H9 (cell line): ENCODE measurements at regions not wholly inside any gene's neighbourhood (a gene's known extent, or its start where the extent isn't known, plus 50 kb on each side); places are given as distances from the start of the nearest gene placed in this dataset.

Experiments used
- DNase-seq: peaks from one replicate; pipeline ENCODE4 v3.0.0-alpha.2; 2017
- H2AFZ ChIP-seq: one replicate; pipeline ENCODE4 v1.6.1; 2013; ENCODE audit warnings: mild to moderate bottlenecking, low read length, control low read depth, moderate library complexity
- H2AK5ac ChIP-seq: 2 replicates; pipeline ENCODE4 v1.6.1; 2013; ENCODE audit warnings: low read length, control low read depth, mixed read lengths; ENCODE audit not compliant: insufficient read length
- H2BK120ac ChIP-seq: one replicate; pipeline ENCODE4 v1.6.1; 2013; ENCODE audit warnings: low read depth, mild to moderate bottlenecking, low read length, control low read depth, inconsistent platforms; ENCODE audit not compliant: poor library complexity, severe bottlenecking
- H2BK12ac ChIP-seq: 2 replicates; pipeline ENCODE4 v1.6.1; 2013; ENCODE audit warnings: low read length, control low read depth, mixed read lengths, low read depth; ENCODE audit not compliant: insufficient read length
- H2BK15ac ChIP-seq: 2 replicates; pipeline ENCODE4 v1.6.1; 2013; ENCODE audit warnings: low read depth, low read length, control low read depth
- H2BK20ac ChIP-seq: one replicate; pipeline ENCODE4 v1.6.1; 2013; ENCODE audit warnings: low read depth, mild to moderate bottlenecking, low read length, control low read depth, inconsistent platforms; ENCODE audit not compliant: poor library complexity, severe bottlenecking
- H2BK5ac ChIP-seq: 2 replicates; pipeline ENCODE4 v1.6.1; 2013; ENCODE audit warnings: low read length, control low read depth, mixed read lengths; ENCODE audit not compliant: insufficient read length
- H3K14ac ChIP-seq: 2 replicates; pipeline ENCODE4 v1.6.1; 2013; ENCODE audit warnings: low read length, control low read depth; ENCODE audit not compliant: insufficient read depth
- H3K18ac ChIP-seq: 2 replicates; pipeline ENCODE4 v1.6.1; 2013; ENCODE audit warnings: low read depth, mild to moderate bottlenecking, mixed read lengths, low read length, control low read depth; ENCODE audit not compliant: insufficient read length
- H3K23ac ChIP-seq: 2 replicates; pipeline ENCODE4 v1.6.1; 2013; ENCODE audit warnings: low read length, control low read depth, mixed read lengths, low read depth; ENCODE audit not compliant: insufficient read length
- H3K23me2 ChIP-seq: 2 replicates; pipeline ENCODE4 v1.6.1; 2013; ENCODE audit warnings: low read depth, mild to moderate bottlenecking, mixed read lengths, low read length, control low read depth; ENCODE audit not compliant: insufficient read length, poor library complexity, severe bottlenecking
- H3K27ac ChIP-seq: 2 replicates; pipeline ENCODE4 v1.5.1; 2013; ENCODE audit warnings: low read length, control low read depth, mixed read lengths, low read depth; ENCODE audit not compliant: insufficient read length
- H3K27me3 ChIP-seq: 2 replicates; pipeline ENCODE4 v1.6.1; 2013; ENCODE audit warnings: low read length, control low read depth, inconsistent platforms; ENCODE audit not compliant: insufficient read depth
- H3K4ac ChIP-seq: 2 replicates; pipeline ENCODE4 v1.6.1; 2013; ENCODE audit warnings: low read depth, mild to moderate bottlenecking, control low read depth, inconsistent platforms, low read length, moderate library complexity
- H3K4me1 ChIP-seq: 2 replicates; pipeline ENCODE4 v1.6.1; 2013; ENCODE audit warnings: low read length, control low read depth, inconsistent platforms; ENCODE audit not compliant: insufficient read depth
- H3K4me2 ChIP-seq: 2 replicates; pipeline ENCODE4 v1.6.1; 2013; ENCODE audit warnings: low read length, control low read depth, mixed read lengths; ENCODE audit not compliant: insufficient read length, insufficient read depth
- H3K56ac ChIP-seq: 2 replicates; pipeline ENCODE4 v1.6.1; 2013; ENCODE audit warnings: low read depth, mild to moderate bottlenecking, mixed read lengths, low read length, control low read depth; ENCODE audit not compliant: insufficient read length
- H3K79me1 ChIP-seq: 2 replicates; pipeline ENCODE4 v1.6.1; 2013; ENCODE audit warnings: low read depth, mild to moderate bottlenecking, moderate library complexity, low read length, control low read depth, inconsistent platforms; ENCODE audit not compliant: insufficient read depth, poor library complexity, severe bottlenecking
- H3K79me2 ChIP-seq: 2 replicates; pipeline ENCODE4 v1.6.1; 2013; ENCODE audit warnings: low read length, control low read depth, inconsistent platforms; ENCODE audit not compliant: insufficient read depth
- H3K9ac ChIP-seq: 2 replicates; pipeline ENCODE4 v1.6.1; 2013; ENCODE audit warnings: low read length, control low read depth, mixed read lengths; ENCODE audit not compliant: insufficient read length; ENCODE audit errors: extremely low read depth
- H3K9me3 ChIP-seq: one replicate; pipeline ENCODE4 v1.6.1; 2013; ENCODE audit warnings: low read depth, low read length, inconsistent platforms; ENCODE audit not compliant: control insufficient read depth
- H3T11ph ChIP-seq: one replicate; pipeline ENCODE4 v1.6.1; 2013; ENCODE audit warnings: mild to moderate bottlenecking, low read length, control low read depth, inconsistent platforms
- H4K20me1 ChIP-seq: one replicate; pipeline ENCODE4 v1.6.1; 2013; ENCODE audit not compliant: control insufficient read depth, insufficient read length, insufficient read depth
- H4K5ac ChIP-seq: 2 replicates; pipeline ENCODE4 v1.6.1; 2013; ENCODE audit warnings: low read depth, mild to moderate bottlenecking, mixed read lengths, low read length, control low read depth; ENCODE audit not compliant: insufficient read length
- H4K8ac ChIP-seq: replicated peaks from 2 replicates; pipeline ENCODE4 v1.6.1; 2013; ENCODE audit warnings: low read length, control low read depth, mixed read lengths, low read depth; ENCODE audit not compliant: insufficient read length
- H4K91ac ChIP-seq: 2 replicates; pipeline ENCODE4 v1.6.1; 2013; ENCODE audit warnings: low read depth, mild to moderate bottlenecking, moderate library complexity, mixed read lengths, low read length, control low read depth; ENCODE audit not compliant: insufficient read length
- H3K27ac Mint-ChIP-seq, 3 experiments: 2 replicates in 2 of 3; 3 replicates in 1 of 3; pipeline ENCODE4 v1.8.0; 2020 to 2021; ENCODE audit warnings: mixed read lengths in 3 of 3, mild to moderate bottlenecking in 1 of 3, moderate library complexity in 1 of 3
- H3K27me3 Mint-ChIP-seq: 2 replicates; pipeline ENCODE4 v1.8.0; 2021; ENCODE audit warnings: low read depth, mild to moderate bottlenecking, moderate library complexity, mixed read lengths
- H3K36me3 Mint-ChIP-seq, 3 experiments: 2 replicates in 2 of 3; 3 replicates in 1 of 3; pipeline ENCODE4 v1.8.0; 2020 to 2021; ENCODE audit warnings: low read depth in 3 of 3, mixed read lengths in 3 of 3; ENCODE audit not compliant: insufficient read depth in 1 of 3
- H3K4me1 Mint-ChIP-seq, 2 experiments: 2 replicates each; pipeline ENCODE4 v1.8.0; 2020; ENCODE audit warnings: mixed read lengths in 2 of 2
- H3K4me3 Mint-ChIP-seq, 2 experiments: 2 replicates in 1 of 2; 3 replicates in 1 of 2; pipeline ENCODE4 v1.8.0; 2020 to 2021; ENCODE audit warnings: mild to moderate bottlenecking in 2 of 2, mixed read lengths in 2 of 2, moderate library complexity in 1 of 2
- H3K9me3 Mint-ChIP-seq, 2 experiments: 2 replicates in 1 of 2; 3 replicates in 1 of 2; pipeline ENCODE4 v1.8.0; 2020; ENCODE audit warnings: mild to moderate bottlenecking in 2 of 2, mixed read lengths in 2 of 2, moderate library complexity in 1 of 2
- WGBS: extraction: QIAGEN DNeasy Blood & Tissue Kit; methylation state at CpG from one replicate; pipeline ENCODE4 v1.1.7; 2013; ENCODE audit warnings: missing lambda C conversion rate, low lambda C conversion rate, mixed read lengths; ENCODE audit not compliant: insufficient read length; ENCODE audit errors: extremely low coverage; 5-methylcytosine and 5-hydroxymethylcytosine counted together
- TF ChIP-seq, protein P1 (sequence below): fragments of 200-600 bp; sonication (generic); conservative IDR thresholded peaks from 3 replicates; pipeline ENCODE4 v1.8.0; 2021; ENCODE audit warnings: antibody characterized with exemption, mild to moderate bottlenecking

DNA sequence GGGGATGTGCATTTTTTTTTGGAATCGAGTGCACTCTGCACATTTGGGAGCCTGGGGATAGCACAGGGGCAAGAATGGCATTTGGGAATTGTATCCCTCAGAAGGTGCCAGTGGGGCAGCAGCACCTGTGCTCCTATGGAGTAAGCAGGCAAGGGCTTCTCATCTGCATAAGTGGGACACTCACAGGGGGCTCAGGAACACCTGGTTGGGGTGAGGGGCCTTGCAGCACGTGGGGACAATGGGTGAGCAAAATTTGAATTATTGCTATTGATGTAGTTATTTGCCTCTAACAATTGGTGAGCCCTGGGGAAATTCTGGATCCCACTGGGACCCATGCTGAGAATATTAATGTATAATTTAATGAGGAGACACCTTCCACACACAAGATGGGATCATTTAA, 274.2 kb downstream of the TTC6 start:
- Histone ChIP-seq H3K18ac (no peak overlapping the region), H3T11ph (no peak overlapping the region), H3K9ac (no peak overlapping the region), H3K14ac (no peak overlapping the region), H2BK20ac (no peak overlapping the region), H4K91ac (no peak overlapping the region), H3K4me1 (no peaks in the 10 kb centered on the region), H4K8ac (no peak overlapping the region), H4K5ac (no peak overlapping the region), H3K23me2 (peaks cover 3% of the 10 kb centered on the region), H3K23ac (no peak overlapping the region), H3K4ac (no peak overlapping the region), H2BK15ac (no peak overlapping the region), H3K9me3 (no peaks in the 10 kb centered on the region), H3K4me2 (no peak overlapping the region), H2BK12ac (no peak overlapping the region), H4K20me1 (no peaks in the 10 kb centered on the region), H2BK5ac (no peak overlapping the region), H3K27ac (no peak overlapping the region), H2AK5ac (no peak overlapping the region), H3K56ac (no peak overlapping the region), H2BK120ac (no peak overlapping the region), H3K27me3 (no peaks in the 10 kb centered on the region), H2AFZ (no peak overlapping the region), H3K79me1 (no peaks in the 10 kb centered on the region), H3K79me2 (no peaks in the 10 kb centered on the region)
- WGBS: no CpG with 5 or more reads among the region's 2 CpGs
- TF ChIP-seq, protein P1, sequence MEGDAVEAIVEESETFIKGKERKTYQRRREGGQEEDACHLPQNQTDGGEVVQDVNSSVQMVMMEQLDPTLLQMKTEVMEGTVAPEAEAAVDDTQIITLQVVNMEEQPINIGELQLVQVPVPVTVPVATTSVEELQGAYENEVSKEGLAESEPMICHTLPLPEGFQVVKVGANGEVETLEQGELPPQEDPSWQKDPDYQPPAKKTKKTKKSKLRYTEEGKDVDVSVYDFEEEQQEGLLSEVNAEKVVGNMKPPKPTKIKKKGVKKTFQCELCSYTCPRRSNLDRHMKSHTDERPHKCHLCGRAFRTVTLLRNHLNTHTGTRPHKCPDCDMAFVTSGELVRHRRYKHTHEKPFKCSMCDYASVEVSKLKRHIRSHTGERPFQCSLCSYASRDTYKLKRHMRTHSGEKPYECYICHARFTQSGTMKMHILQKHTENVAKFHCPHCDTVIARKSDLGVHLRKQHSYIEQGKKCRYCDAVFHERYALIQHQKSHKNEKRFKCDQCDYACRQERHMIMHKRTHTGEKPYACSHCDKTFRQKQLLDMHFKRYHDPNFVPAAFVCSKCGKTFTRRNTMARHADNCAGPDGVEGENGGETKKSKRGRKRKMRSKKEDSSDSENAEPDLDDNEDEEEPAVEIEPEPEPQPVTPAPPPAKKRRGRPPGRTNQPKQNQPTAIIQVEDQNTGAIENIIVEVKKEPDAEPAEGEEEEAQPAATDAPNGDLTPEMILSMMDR: no peak
- peaks cover 1% of the 10 kb centered on the region for H3K27me3 Mint-ChIP-seq
- peaks cover 3% of the 10 kb centered on the region in 2 experiments; a peak in 2 of 5 replicates for H3K9me3 Mint-ChIP-seq
- no peak overlapping the region for H3K27ac Mint-ChIP-seq
- no peak overlapping the region for H3K4me3 Mint-ChIP-seq
- no peak for DNase-seq
- H3K4me1 Mint-ChIP-seq: peaks cover 18 to 31% of the 10 kb centered on the region in 2 experiments
- no peaks in the 10 kb centered on the region for H3K36me3 Mint-ChIP-seq
